K562 (cell line): ENCODE measurements at regions not wholly inside any gene's neighbourhood (a gene's known extent, or its start where the extent isn't known, plus 50 kb on each side); places are given as distances from the start of the nearest gene placed in this dataset.

ENCODE experiments used
- ATAC-seq: fragments of 200-7000 bp; cut with Tn5 transposase; 3 replicates; pipeline ENCODE4 v1.9.1; 2020; ENCODE audit warnings: moderate library complexity
- BruUV-seq: library from RNA; stranded (reverse); fragments of 400-500 nt; replicated peaks from 2 replicates; lab custom pipeline; 2021; lab: Mats Ljungman, UMichigan
- CTCF ChIA-PET: fragments of 300-600 bp; formaldehyde crosslinking; extraction: SDS; loops from one replicate; lab custom pipeline; 2021; ENCODE audit warnings: low intra/inter-chr PET ratio; lab: Yijun Ruan, JAX
- POLR2A ChIA-PET: fragments of 300-600, 350-650 bp; sonication (Branson Sonifier 250); formaldehyde crosslinking; extraction: SDS; loops from one replicate; lab custom pipeline; 2021; ENCODE audit warnings: antibody characterized with exemption, inconsistent platforms; lab: Yijun Ruan, JAX
- DNase-seq, 4 experiments: peaks; one replicate each; pipeline versions ENCODE4 v3.0.0 to v3.0.0-alpha.2; 2011 to 2018; ENCODE audit warnings: low spot score in 3 of 4, mixed read lengths in 3 of 4; ENCODE audit errors: extremely low read depth in 1 of 4
- FAIRE-seq: peaks from 2 replicates; lab custom pipeline; 2011; peaks lifted over from hg19 to GRCh38; lab: Jason Lieb, UNC
- H2AFZ ChIP-seq: 2 replicates; pipeline ENCODE4 v1.6.0; 2011; ENCODE audit warnings: low read depth, low read length, control low read depth, inconsistent platforms
- H3K27ac ChIP-seq: fragments of 200-600 bp; 3 replicates; pipeline ENCODE4 v1.8.0; 2011; ENCODE audit warnings: low read depth, mild to moderate bottlenecking, control low read depth, inconsistent platforms, low read length, moderate library complexity, mixed read lengths; ENCODE audit errors: extremely low read depth
- H3K27me3 ChIP-seq, 2 experiments: fragments of 300-600 bp in 1 of 2; 2 replicates in 1 of 2; 3 replicates in 1 of 2; pipeline versions ENCODE4 v1.6.0 to v1.8.0; 2011; ENCODE audit warnings: inconsistent platforms in 2 of 2, low read length in 2 of 2, mild to moderate bottlenecking in 1 of 2, mixed read lengths in 1 of 2, moderate library complexity in 1 of 2; ENCODE audit not compliant: control insufficient read depth in 2 of 2, insufficient read depth in 2 of 2
- H3K36me3 ChIP-seq: fragments of 300-600 bp; 3 replicates; pipeline ENCODE4 v1.8.0; 2011; ENCODE audit warnings: mild to moderate bottlenecking, low read length, inconsistent platforms; ENCODE audit not compliant: control insufficient read depth, insufficient read depth
- H3K4me1 ChIP-seq, 2 experiments: fragments of 200-600 bp in 1 of 2; replicated peaks in 1 of 2; 2 replicates in 1 of 2; 3 replicates in 1 of 2; pipeline versions ENCODE4 v1.5.1 to v1.8.0; 2011; ENCODE audit warnings: inconsistent platforms in 2 of 2, low read length in 2 of 2, mild to moderate bottlenecking in 1 of 2, mixed read lengths in 1 of 2, moderate library complexity in 1 of 2; ENCODE audit not compliant: control insufficient read depth in 2 of 2, insufficient read depth in 2 of 2
- H3K4me2 ChIP-seq: 2 replicates; pipeline ENCODE4 v1.6.1; 2011; ENCODE audit warnings: low read length, control low read depth, inconsistent platforms, mixed read lengths; ENCODE audit not compliant: insufficient read depth
- H3K4me3 ChIP-seq: fragments of 200-600 bp; sonication (generic), shearing (Covaris generic); 2 replicates; pipeline ENCODE4 v1.5.1; 2016; ENCODE audit warnings: control low read depth, inconsistent platforms
- H3K79me2 ChIP-seq: fragments of 200-600 bp; 3 replicates; pipeline ENCODE4 v1.8.0; 2011; ENCODE audit warnings: low read length, inconsistent platforms; ENCODE audit not compliant: control insufficient read depth, insufficient read depth
- H3K9ac ChIP-seq, 2 experiments: 2 replicates each; pipeline versions ENCODE4 v1.6.0 to v1.6.1; 2011; ENCODE audit warnings: low read depth in 2 of 2, low read length in 2 of 2, control low read depth in 1 of 2, inconsistent platforms in 1 of 2, mild to moderate bottlenecking in 1 of 2, mixed read lengths in 1 of 2; ENCODE audit not compliant: insufficient read depth in 1 of 2
- H3K9me1 ChIP-seq: one replicate; pipeline ENCODE4 v1.6.0; 2011; ENCODE audit warnings: inconsistent platforms, mild to moderate bottlenecking, low read length, moderate library complexity; ENCODE audit not compliant: control insufficient read depth, insufficient read depth
- H3K9me3 ChIP-seq: replicated peaks from 2 replicates; pipeline ENCODE4 v1.5.1; 2011; ENCODE audit warnings: low read depth, low read length, inconsistent platforms; ENCODE audit not compliant: control insufficient read depth, insufficient read depth
- H4K20me1 ChIP-seq: replicated peaks from 2 replicates; pipeline ENCODE4 v1.6.1; 2011; ENCODE audit warnings: low read length, inconsistent platforms, mixed read lengths; ENCODE audit not compliant: control insufficient read depth, insufficient read depth
- CREM ChIP-seq: IDR thresholded peaks from 2 replicates; pipeline ENCODE4 v1.6.1; 2014; ENCODE audit warnings: antibody characterized with exemption, low read depth
- ETV6 ChIP-seq, 3 experiments: fragments of 150-350 bp in 1 of 3; sonication (generic) in 1 of 3; formaldehyde crosslinking in 1 of 3; IDR thresholded peaks; 2 replicates each; pipeline versions ENCODE4 v1.6.1 to v1.8.0; 2014 to 2022; ENCODE audit warnings: borderline replicate concordance in 2 of 3, low read depth in 2 of 3, antibody characterized with exemption in 1 of 3, low read length in 1 of 3, mild to moderate bottlenecking in 1 of 3, missing genetic modification reagents in 1 of 3
- FIP1L1 ChIP-seq: fragments of 200-400 bp; formaldehyde crosslinking; IDR thresholded peaks from 2 replicates; pipeline ENCODE4 v1.6.1; 2018; ENCODE audit warnings: mild to moderate bottlenecking, low read depth, low read length; ENCODE audit not compliant: poor library complexity, severe bottlenecking
- NCOA4 ChIP-seq: fragments of 450-650 bp; IDR thresholded peaks from 2 replicates; pipeline ENCODE4 v1.6.1; 2018; ENCODE audit warnings: mild to moderate bottlenecking; ENCODE audit not compliant: partially characterized antibody
- NFYB ChIP-seq: IDR thresholded peaks from 2 replicates; pipeline ENCODE4 v1.6.1; 2011; ENCODE audit warnings: mild to moderate bottlenecking, moderate library complexity; ENCODE audit not compliant: insufficient read length; ENCODE audit errors: extremely low read depth
- PURB ChIP-seq: sonication (generic); formaldehyde crosslinking; IDR thresholded peaks from 2 replicates; pipeline ENCODE4 v1.9.0; 2021; ENCODE audit warnings: low read depth, mild to moderate bottlenecking, missing genetic modification reagents
- SUPT5H ChIP-seq: fragments of 450-650 bp; IDR thresholded peaks from 2 replicates; pipeline ENCODE4 v1.6.1; 2016
- YBX1 ChIP-seq: fragments of 450-650 bp; IDR thresholded peaks from 2 replicates; pipeline ENCODE4 v1.7.1; 2016; ENCODE audit warnings: mild to moderate bottlenecking
- ZC3H11A ChIP-seq: IDR thresholded peaks from 2 replicates; pipeline ENCODE4 v1.6.1; 2012; ENCODE audit warnings: low read depth, low read length, improper control_type of control experiment
- ZKSCAN3 ChIP-seq: fragments of 250-450 bp; sonication (Bioruptor Pico); IDR thresholded peaks from 2 replicates; pipeline ENCODE4 v1.4.0; 2020
- ZNF12 ChIP-seq: sonication (generic); formaldehyde crosslinking; IDR thresholded peaks from 2 replicates; pipeline ENCODE4 v1.4.0; 2020; ENCODE audit warnings: mild to moderate bottlenecking, missing genetic modification reagents
- ZNF274 ChIP-seq: IDR thresholded peaks from 2 replicates; pipeline ENCODE4 v1.6.1; 2011; ENCODE audit warnings: low read depth, mild to moderate bottlenecking, low read length, moderate library complexity, borderline replicate concordance
- ZNF79 ChIP-seq: fragments of 250-450 bp; sonication (Bioruptor Pico); IDR thresholded peaks from 2 replicates; pipeline ENCODE4 v1.4.0; 2020; ENCODE audit warnings: low read depth, mild to moderate bottlenecking, moderate library complexity
- WGBS: fragments of 100-300 bp; shearing (Covaris generic); methylation state at CpG from one replicate; pipeline ENCODE4 v1.1.6; 2016; ENCODE audit warnings: low coverage, mixed read lengths; ENCODE audit not compliant: insufficient coverage; ENCODE audit errors: missing lambda C conversion rate; 5-methylcytosine and 5-hydroxymethylcytosine counted together
- in situ Hi-C: fragments of 300-500 bp; cut with MboI; formaldehyde crosslinking; loops from 4 replicates; pipeline ENCODE4 v1.15.0; 2018; ENCODE audit warnings: inconsistent platforms, mixed read lengths
- intact Hi-C: fragments of 100-400 bp; cut with micrococcal nuclease; formaldehyde crosslinking; loops from 2 replicates; pipeline ENCODE4 v1.14.2; 2022
- TF ChIP-seq, protein P1 (sequence below): fragments of 450-650 bp; IDR thresholded peaks from 2 replicates; pipeline ENCODE4 v1.6.1; 2017; ENCODE audit warnings: antibody characterized with exemption, mild to moderate bottlenecking
- TF ChIP-seq, protein P2 (sequence below): fragments of 250-450 bp; sonication (Bioruptor Pico); IDR thresholded peaks from 2 replicates; pipeline ENCODE4 v1.8.0; 2021; ENCODE audit warnings: mild to moderate bottlenecking, moderate library complexity

DNA sequence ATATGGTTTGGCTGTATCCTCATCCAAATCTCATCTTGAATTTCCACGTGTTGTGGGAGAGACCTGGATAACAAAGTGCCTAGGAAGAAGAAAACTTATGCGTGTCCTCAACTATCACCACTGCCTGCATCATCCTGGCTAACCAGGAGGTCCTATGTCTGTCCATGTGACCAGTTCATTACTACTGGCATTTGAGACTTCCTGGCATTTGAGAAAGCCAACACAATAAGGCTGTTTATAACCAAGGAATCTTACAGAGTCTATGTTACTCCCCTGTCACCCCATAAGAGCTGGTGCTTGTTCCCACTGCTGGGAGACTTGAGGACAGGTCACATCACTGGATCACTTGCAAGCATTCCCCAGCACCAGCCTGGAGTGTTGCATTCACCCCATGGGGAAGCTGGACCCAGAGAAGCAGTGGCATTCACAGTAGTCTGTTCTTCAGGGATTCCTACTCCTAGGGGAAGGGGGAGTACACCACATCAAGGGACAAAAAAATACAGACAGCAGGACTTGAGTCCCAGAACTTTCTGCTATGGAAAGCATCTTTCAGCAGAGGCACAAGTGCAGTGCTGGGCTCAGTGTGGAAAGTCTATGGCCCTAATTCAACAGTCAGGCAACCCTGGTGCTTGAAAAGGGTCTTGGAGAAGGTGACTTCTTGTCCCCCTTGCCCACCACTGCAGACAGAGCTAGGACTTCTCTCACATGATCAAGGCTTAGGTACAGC lies 717.1 kb downstream of the SEMA5A start:
- ChIA-PET POLR2A (interaction anchor here (0.6 kb wide), 1 partner anchor 678 kb away, joined by 3 read pairs; no protein-coding TSS in a partner anchor), CTCF (no interaction called here)
- TF ChIP-seq ZC3H11A (no peak), NFYB (no peak), CREM (no peak), ZNF79 (CRISPR knock-in tag) (no peak), FIP1L1 (no peak), ZKSCAN3 (CRISPR knock-in tag) (no peak), PURB (CRISPR knock-in tag) (no peak), ETV6 (IDR thresholded peaks at IDR 0.05; ENCODE audit: borderline replicate concordance in 1 of 2, low read depth in 2 of 2, low read length in 1 of 2) (no peak), ETV6 (CRISPR knock-in tag; IDR thresholded peaks at IDR 0.05; ENCODE audit: borderline replicate concordance) (no peak), YBX1 (no peak), SUPT5H (no peak), ZNF12 (CRISPR knock-in tag) (no peak), ZNF274 (no peak), NCOA4 (no peak)
- TF ChIP-seq, protein P1, sequence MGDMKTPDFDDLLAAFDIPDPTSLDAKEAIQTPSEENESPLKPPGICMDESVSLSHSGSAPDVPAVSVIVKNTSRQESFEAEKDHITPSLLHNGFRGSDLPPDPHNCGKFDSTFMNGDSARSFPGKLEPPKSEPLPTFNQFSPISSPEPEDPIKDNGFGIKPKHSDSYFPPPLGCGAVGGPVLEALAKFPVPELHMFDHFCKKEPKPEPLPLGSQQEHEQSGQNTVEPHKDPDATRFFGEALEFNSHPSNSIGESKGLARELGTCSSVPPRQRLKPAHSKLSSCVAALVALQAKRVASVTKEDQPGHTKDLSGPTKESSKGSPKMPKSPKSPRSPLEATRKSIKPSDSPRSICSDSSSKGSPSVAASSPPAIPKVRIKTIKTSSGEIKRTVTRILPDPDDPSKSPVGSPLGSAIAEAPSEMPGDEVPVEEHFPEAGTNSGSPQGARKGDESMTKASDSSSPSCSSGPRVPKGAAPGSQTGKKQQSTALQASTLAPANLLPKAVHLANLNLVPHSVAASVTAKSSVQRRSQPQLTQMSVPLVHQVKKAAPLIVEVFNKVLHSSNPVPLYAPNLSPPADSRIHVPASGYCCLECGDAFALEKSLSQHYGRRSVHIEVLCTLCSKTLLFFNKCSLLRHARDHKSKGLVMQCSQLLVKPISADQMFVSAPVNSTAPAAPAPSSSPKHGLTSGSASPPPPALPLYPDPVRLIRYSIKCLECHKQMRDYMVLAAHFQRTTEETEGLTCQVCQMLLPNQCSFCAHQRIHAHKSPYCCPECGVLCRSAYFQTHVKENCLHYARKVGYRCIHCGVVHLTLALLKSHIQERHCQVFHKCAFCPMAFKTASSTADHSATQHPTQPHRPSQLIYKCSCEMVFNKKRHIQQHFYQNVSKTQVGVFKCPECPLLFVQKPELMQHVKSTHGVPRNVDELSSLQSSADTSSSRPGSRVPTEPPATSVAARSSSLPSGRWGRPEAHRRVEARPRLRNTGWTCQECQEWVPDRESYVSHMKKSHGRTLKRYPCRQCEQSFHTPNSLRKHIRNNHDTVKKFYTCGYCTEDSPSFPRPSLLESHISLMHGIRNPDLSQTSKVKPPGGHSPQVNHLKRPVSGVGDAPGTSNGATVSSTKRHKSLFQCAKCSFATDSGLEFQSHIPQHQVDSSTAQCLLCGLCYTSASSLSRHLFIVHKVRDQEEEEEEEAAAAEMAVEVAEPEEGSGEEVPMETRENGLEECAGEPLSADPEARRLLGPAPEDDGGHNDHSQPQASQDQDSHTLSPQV: no peak
- TF ChIP-seq, protein P2, sequence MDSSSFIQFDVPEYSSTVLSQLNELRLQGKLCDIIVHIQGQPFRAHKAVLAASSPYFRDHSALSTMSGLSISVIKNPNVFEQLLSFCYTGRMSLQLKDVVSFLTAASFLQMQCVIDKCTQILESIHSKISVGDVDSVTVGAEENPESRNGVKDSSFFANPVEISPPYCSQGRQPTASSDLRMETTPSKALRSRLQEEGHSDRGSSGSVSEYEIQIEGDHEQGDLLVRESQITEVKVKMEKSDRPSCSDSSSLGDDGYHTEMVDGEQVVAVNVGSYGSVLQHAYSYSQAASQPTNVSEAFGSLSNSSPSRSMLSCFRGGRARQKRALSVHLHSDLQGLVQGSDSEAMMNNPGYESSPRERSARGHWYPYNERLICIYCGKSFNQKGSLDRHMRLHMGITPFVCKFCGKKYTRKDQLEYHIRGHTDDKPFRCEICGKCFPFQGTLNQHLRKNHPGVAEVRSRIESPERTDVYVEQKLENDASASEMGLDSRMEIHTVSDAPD (CRISPR knock-in tag): no peak

More for the DNA sequence above, 717.1 kb downstream of the SEMA5A start:
- H3K4me2 ChIP-seq: no peak overlapping the region
- no peak overlapping the region for H3K27ac ChIP-seq
- no peaks in the 10 kb centered on the region for H3K79me2 ChIP-seq
- in situ Hi-C loops: no loop called here
- H3K27me3 ChIP-seq: no peaks in the 10 kb centered on the region
- H2AFZ ChIP-seq: no peak overlapping the region
- intact Hi-C loops: no loop called here
- H3K4me1 ChIP-seq: no peaks in the 10 kb centered on the region
- no peaks in the 10 kb centered on the region for H3K36me3 ChIP-seq
- DNase-seq (no peak), ATAC-seq (no peak), FAIRE-seq (no peak)
- no peaks in the 10 kb centered on the region for H4K20me1 ChIP-seq
- H3K9ac ChIP-seq: no peak overlapping the region
- H3K9me3 ChIP-seq: no peaks in the 10 kb centered on the region; the same call in 1 of the 2 replicates
- no peak overlapping the region for H3K4me3 ChIP-seq
- BruUV-seq: no TSS peak
- H3K9me1 ChIP-seq: no peaks in the 10 kb centered on the region
- 0% methylated on average over 2 of the region's 2 CpGs for WGBS
